K562 (cell line): ENCODE measurements at regions not wholly inside any gene's neighbourhood (a gene's known extent, or its start where the extent isn't known, plus 50 kb on each side); places are given as distances from the start of the nearest gene placed in this dataset.

Experiments
- ATAC-seq: fragments of 200-7000 bp; cut with Tn5 transposase; 3 replicates; pipeline ENCODE4 v1.9.1; 2020; ENCODE audit warnings: moderate library complexity
- BruUV-seq: library from RNA; stranded (reverse); fragments of 400-500 nt; replicated peaks from 2 replicates; lab custom pipeline; 2021; lab: Mats Ljungman, UMichigan
- CTCF ChIA-PET: fragments of 300-600 bp; formaldehyde crosslinking; extraction: SDS; loops from one replicate; lab custom pipeline; 2021; ENCODE audit warnings: low intra/inter-chr PET ratio; lab: Yijun Ruan, JAX
- POLR2A ChIA-PET: fragments of 300-600, 350-650 bp; sonication (Branson Sonifier 250); formaldehyde crosslinking; extraction: SDS; loops from one replicate; lab custom pipeline; 2021; ENCODE audit warnings: antibody characterized with exemption, inconsistent platforms; lab: Yijun Ruan, JAX
- DNase-seq, 4 experiments: peaks; one replicate each; pipeline versions ENCODE4 v3.0.0 to v3.0.0-alpha.2; 2011 to 2018; ENCODE audit warnings: low spot score in 3 of 4, mixed read lengths in 3 of 4; ENCODE audit errors: extremely low read depth in 1 of 4
- FAIRE-seq: peaks from 2 replicates; lab custom pipeline; 2011; peaks lifted over from hg19 to GRCh38; lab: Jason Lieb, UNC
- H2AFZ ChIP-seq: 2 replicates; pipeline ENCODE4 v1.6.0; 2011; ENCODE audit warnings: low read depth, low read length, control low read depth, inconsistent platforms
- H3K27ac ChIP-seq: fragments of 200-600 bp; 3 replicates; pipeline ENCODE4 v1.8.0; 2011; ENCODE audit warnings: low read depth, mild to moderate bottlenecking, control low read depth, inconsistent platforms, low read length, moderate library complexity, mixed read lengths; ENCODE audit errors: extremely low read depth
- H3K27me3 ChIP-seq, 2 experiments: fragments of 300-600 bp in 1 of 2; 2 replicates in 1 of 2; 3 replicates in 1 of 2; pipeline versions ENCODE4 v1.6.0 to v1.8.0; 2011; ENCODE audit warnings: inconsistent platforms in 2 of 2, low read length in 2 of 2, mild to moderate bottlenecking in 1 of 2, mixed read lengths in 1 of 2, moderate library complexity in 1 of 2; ENCODE audit not compliant: control insufficient read depth in 2 of 2, insufficient read depth in 2 of 2
- H3K36me3 ChIP-seq: fragments of 300-600 bp; 3 replicates; pipeline ENCODE4 v1.8.0; 2011; ENCODE audit warnings: mild to moderate bottlenecking, low read length, inconsistent platforms; ENCODE audit not compliant: control insufficient read depth, insufficient read depth
- H3K4me1 ChIP-seq, 2 experiments: fragments of 200-600 bp in 1 of 2; replicated peaks in 1 of 2; 2 replicates in 1 of 2; 3 replicates in 1 of 2; pipeline versions ENCODE4 v1.5.1 to v1.8.0; 2011; ENCODE audit warnings: inconsistent platforms in 2 of 2, low read length in 2 of 2, mild to moderate bottlenecking in 1 of 2, mixed read lengths in 1 of 2, moderate library complexity in 1 of 2; ENCODE audit not compliant: control insufficient read depth in 2 of 2, insufficient read depth in 2 of 2
- H3K4me2 ChIP-seq: 2 replicates; pipeline ENCODE4 v1.6.1; 2011; ENCODE audit warnings: low read length, control low read depth, inconsistent platforms, mixed read lengths; ENCODE audit not compliant: insufficient read depth
- H3K4me3 ChIP-seq: fragments of 200-600 bp; sonication (generic), shearing (Covaris generic); 2 replicates; pipeline ENCODE4 v1.5.1; 2016; ENCODE audit warnings: control low read depth, inconsistent platforms
- H3K79me2 ChIP-seq: fragments of 200-600 bp; 3 replicates; pipeline ENCODE4 v1.8.0; 2011; ENCODE audit warnings: low read length, inconsistent platforms; ENCODE audit not compliant: control insufficient read depth, insufficient read depth
- H3K9ac ChIP-seq, 2 experiments: 2 replicates each; pipeline versions ENCODE4 v1.6.0 to v1.6.1; 2011; ENCODE audit warnings: low read depth in 2 of 2, low read length in 2 of 2, control low read depth in 1 of 2, inconsistent platforms in 1 of 2, mild to moderate bottlenecking in 1 of 2, mixed read lengths in 1 of 2; ENCODE audit not compliant: insufficient read depth in 1 of 2
- H3K9me1 ChIP-seq: one replicate; pipeline ENCODE4 v1.6.0; 2011; ENCODE audit warnings: inconsistent platforms, mild to moderate bottlenecking, low read length, moderate library complexity; ENCODE audit not compliant: control insufficient read depth, insufficient read depth
- H3K9me3 ChIP-seq: replicated peaks from 2 replicates; pipeline ENCODE4 v1.5.1; 2011; ENCODE audit warnings: low read depth, low read length, inconsistent platforms; ENCODE audit not compliant: control insufficient read depth, insufficient read depth
- H4K20me1 ChIP-seq: replicated peaks from 2 replicates; pipeline ENCODE4 v1.6.1; 2011; ENCODE audit warnings: low read length, inconsistent platforms, mixed read lengths; ENCODE audit not compliant: control insufficient read depth, insufficient read depth
- CTCF ChIP-seq, 3 experiments: IDR thresholded peaks in 2 of 3; conservative IDR thresholded peaks in 1 of 3; 2 replicates each; pipeline ENCODE4 v1.5.1; 2011 to 2012; ENCODE audit warnings: low read length in 3 of 3, mild to moderate bottlenecking in 3 of 3, control low read depth in 2 of 3, improper control_type of control experiment in 1 of 3, inconsistent platforms in 1 of 3, low read depth in 1 of 3, mixed read lengths in 1 of 3, moderate library complexity in 1 of 3; ENCODE audit not compliant: insufficient read depth in 2 of 3
- KLF1 ChIP-seq: fragments of 450-650 bp; IDR thresholded peaks from 2 replicates; pipeline ENCODE4 v1.6.1; 2016; ENCODE audit warnings: missing genetic modification characterization, missing compliant biosample characterization
- POLR2B ChIP-seq: fragments of 450-650 bp; IDR thresholded peaks from 2 replicates; pipeline ENCODE4 v1.6.1; 2018; ENCODE audit warnings: low read depth; ENCODE audit not compliant: partially characterized antibody
- ZNF3 ChIP-seq: fragments of 250-450 bp; sonication (Bioruptor Pico); IDR thresholded peaks from 2 replicates; pipeline ENCODE4 v1.5.0; 2021; ENCODE audit warnings: mild to moderate bottlenecking, moderate library complexity
- WGBS: fragments of 100-300 bp; shearing (Covaris generic); methylation state at CpG from one replicate; pipeline ENCODE4 v1.1.6; 2016; ENCODE audit warnings: low coverage, mixed read lengths; ENCODE audit not compliant: insufficient coverage; ENCODE audit errors: missing lambda C conversion rate; 5-methylcytosine and 5-hydroxymethylcytosine counted together
- in situ Hi-C: fragments of 300-500 bp; cut with MboI; formaldehyde crosslinking; loops from 4 replicates; pipeline ENCODE4 v1.15.0; 2018; ENCODE audit warnings: inconsistent platforms, mixed read lengths
- intact Hi-C: fragments of 100-400 bp; cut with micrococcal nuclease; formaldehyde crosslinking; loops from 2 replicates; pipeline ENCODE4 v1.14.2; 2022

DNA sequence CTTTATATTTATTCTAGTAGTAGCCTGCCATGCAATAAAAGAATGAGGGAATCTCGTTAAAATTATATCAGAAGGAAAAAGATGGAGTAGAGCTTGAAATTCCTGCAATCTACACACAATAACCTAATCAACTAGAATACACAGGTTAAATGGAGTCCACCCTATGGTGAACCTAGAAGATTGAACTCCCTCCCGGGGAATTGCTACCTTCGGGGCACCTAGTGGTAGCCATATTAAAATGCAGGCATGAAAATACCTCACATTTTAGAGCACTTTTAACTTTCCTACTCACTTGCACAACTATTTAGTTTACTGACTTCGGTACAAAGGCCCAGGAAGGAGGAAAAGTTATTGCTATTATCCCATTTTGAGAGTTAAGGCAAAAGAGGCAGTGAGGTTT, 174.5 kb downstream of the SS18 start:
- intact Hi-C loops, result no loop called here
- no peaks in the 10 kb centered on the region for H3K79me2 ChIP-seq
- H3K27ac ChIP-seq, result no peak overlapping the region
- in situ Hi-C loops, result no loop called here
- ChIA-PET CTCF (no interaction called here), POLR2A (interaction anchor here (0.6 kb wide), 1 partner anchor 293 kb away, joined by 3 read pairs; no protein-coding TSS in a partner anchor)
- H3K4me3 ChIP-seq, result no peak overlapping the region
- ATAC-seq (peak; percentile 73), FAIRE-seq (no peak), DNase-seq (peak in 1 of 4 experiments; percentile 11)
- H3K27me3 ChIP-seq, result peaks cover 0 to 5% of the 10 kb centered on the region in 2 experiments; a peak in 1 of 5 replicates
- H2AFZ ChIP-seq, result no peak overlapping the region
- H3K9me1 ChIP-seq, result no peaks in the 10 kb centered on the region
- no peak overlapping the region for H3K9ac ChIP-seq
- no peaks in the 10 kb centered on the region for H3K36me3 ChIP-seq
- TF ChIP-seq ZNF3, result no peak
- TF ChIP-seq CTCF (IDR thresholded peaks at IDR 0.05 in 2 of 3, conservative IDR thresholded peaks at IDR 0.05 in 1 of 3; ENCODE audit: insufficient read depth in 2 of 3, low read depth in 1 of 3, low read length in 3 of 3), result peak; percentile 24 to 34 (median 32); a peak in 2 of 6 replicates
- H3K9me3 ChIP-seq, result no peaks in the 10 kb centered on the region
- no peak overlapping the region for H3K4me2 ChIP-seq
- H4K20me1 ChIP-seq, result no peaks in the 10 kb centered on the region
- no TSS peak for BruUV-seq
- WGBS, result 0% methylated on average over 4 of the region's 4 CpGs
- H3K4me1 ChIP-seq, result no peaks in the 10 kb centered on the region

- H3K4me2 ChIP-seq, result no peak overlapping the region
- H3K4me1 ChIP-seq, result no peaks in the 10 kb centered on the region
- WGBS, result 2% methylated on average over 2 of the region's 2 CpGs
- TF ChIP-seq POLR2B (no peak), KLF1 (tag) (no peak)
- H3K27ac ChIP-seq, result no peak overlapping the region
- ATAC-seq (no peak), FAIRE-seq (no peak), DNase-seq (no peak)
- intact Hi-C loops (loop anchor here (5.0 to 10.0 kb wide), 4 partner anchors 64 to 1354 kb away; no protein-coding TSS in a partner anchor), in situ Hi-C loops (no loop called here)
- no peaks in the 10 kb centered on the region for H3K36me3 ChIP-seq
- ChIA-PET CTCF (no interaction called here), POLR2A (interaction anchor here (1.2 kb wide), 1 partner anchor 46 kb away, joined by 5 read pairs; no protein-coding TSS in a partner anchor)
- H3K27me3 ChIP-seq, result no peaks in the 10 kb centered on the region
- BruUV-seq, result no TSS peak
- no peak overlapping the region for H3K9ac ChIP-seq
- no peaks in the 10 kb centered on the region for H3K9me3 ChIP-seq
- H3K9me1 ChIP-seq, result no peaks in the 10 kb centered on the region
- no peak overlapping the region for H2AFZ ChIP-seq
- H4K20me1 ChIP-seq, result no peaks in the 10 kb centered on the region
- H3K4me3 ChIP-seq, result no peak overlapping the region
- no peaks in the 10 kb centered on the region for H3K79me2 ChIP-seq
Observed at GRCh38 chr18:25898965-25899364, 191.4 kb downstream of the SS18 start.
